IMR-90 (cell line): ENCODE measurements at regions not wholly inside any gene's neighbourhood (a gene's known extent, or its start where the extent isn't known, plus 50 kb on each side); places are given as distances from the start of the nearest gene placed in this dataset.
A peak's percentile ranks its signal among the peaks of the same experiment; 100 is the strongest.

ENCODE experiments used
- ATAC-seq: fragments of 200-7000 bp; cut with Tn5 transposase; 2 replicates; pipeline ENCODE4 v1.9.1; 2020; ENCODE audit warnings: low read depth, mild to moderate bottlenecking, moderate library complexity
- BruUV-seq: library from RNA; stranded (reverse); fragments of 400-500 nt; replicated peaks from 2 replicates; lab custom pipeline; 2021; lab: Mats Ljungman, UMichigan
- CTCF ChIA-PET: fragments of 300-600 bp; formaldehyde crosslinking; extraction: SDS; loops from one replicate; lab custom pipeline; 2021; ENCODE audit warnings: antibody characterized with exemption; lab: Yijun Ruan, JAX
- POLR2A ChIA-PET: fragments of 300-600 bp; sonication (Branson Sonifier 250); formaldehyde crosslinking; loops from one replicate; lab custom pipeline; 2022; ENCODE audit warnings: antibody characterized with exemption; ENCODE audit not compliant: unreplicated experiment; lab: Charles Lee
- DNase-seq: peaks from one replicate; pipeline ENCODE4 v3.0.0; 2013
- H2AFZ ChIP-seq: replicated peaks from 2 replicates; pipeline ENCODE3; 2013; ENCODE audit warnings: low read length, mild to moderate bottlenecking; ENCODE audit not compliant: poor library complexity
- H2AK5ac ChIP-seq: 2 replicates; pipeline ENCODE4 v1.6.1; 2013; ENCODE audit warnings: low read depth, low read length, inconsistent platforms
- H2AK9ac ChIP-seq: replicated peaks from 2 replicates; pipeline ENCODE3; 2013; ENCODE audit warnings: mild to moderate bottlenecking, low read depth, low read length, moderate library complexity; ENCODE audit not compliant: poor library complexity
- H2BK120ac ChIP-seq: 2 replicates; pipeline ENCODE4 v1.6.1; 2013; ENCODE audit warnings: low read depth, low read length, inconsistent platforms
- H2BK15ac ChIP-seq: 3 replicates; pipeline ENCODE4 v1.6.1; 2013; ENCODE audit warnings: low read depth, low read length, inconsistent platforms
- H2BK20ac ChIP-seq: 2 replicates; pipeline ENCODE4 v1.6.1; 2013; ENCODE audit warnings: low read depth, mild to moderate bottlenecking, inconsistent platforms, low read length, moderate library complexity
- H2BK5ac ChIP-seq: 2 replicates; pipeline ENCODE4 v1.6.1; 2013; ENCODE audit warnings: mild to moderate bottlenecking, low read depth, low read length, inconsistent platforms; ENCODE audit not compliant: poor library complexity, severe bottlenecking
- H3K14ac ChIP-seq: replicated peaks from 2 replicates; pipeline ENCODE4 v1.6.1; 2013; ENCODE audit warnings: low read depth, low read length, inconsistent platforms
- H3K18ac ChIP-seq: 2 replicates; pipeline ENCODE4 v1.6.1; 2013; ENCODE audit warnings: low read depth, low read length, control low read depth
- H3K23ac ChIP-seq: 2 replicates; pipeline ENCODE4 v1.6.1; 2013; ENCODE audit warnings: low read depth, low read length, inconsistent platforms
- H3K27ac ChIP-seq: 2 replicates; pipeline ENCODE4 v1.5.1; 2013; ENCODE audit warnings: mild to moderate bottlenecking, control low read depth, low read length; ENCODE audit not compliant: insufficient read depth
- H3K27me3 ChIP-seq: 2 replicates; pipeline ENCODE4 v1.6.1; 2013; ENCODE audit warnings: low read length; ENCODE audit not compliant: control insufficient read depth, insufficient read depth
- H3K36me3 ChIP-seq: 2 replicates; pipeline ENCODE4 v1.6.1; 2013; ENCODE audit warnings: low read length, mixed read lengths; ENCODE audit not compliant: control insufficient read depth, insufficient read depth
- H3K4ac ChIP-seq: 2 replicates; pipeline ENCODE4 v1.6.1; 2013; ENCODE audit warnings: low read depth, low read length, inconsistent platforms
- H3K4me1 ChIP-seq: 2 replicates; pipeline ENCODE4 v1.6.1; 2013; ENCODE audit warnings: low read length, mixed read lengths; ENCODE audit not compliant: control insufficient read depth, insufficient read depth
- H3K4me2 ChIP-seq: 2 replicates; pipeline ENCODE4 v1.6.1; 2013; ENCODE audit warnings: low read depth, mild to moderate bottlenecking, control low read depth, low read length, moderate library complexity
- H3K4me3 ChIP-seq: 2 replicates; pipeline ENCODE4 v1.5.1; 2013; ENCODE audit warnings: low read depth, mild to moderate bottlenecking, control low read depth, low read length, moderate library complexity; ENCODE audit not compliant: insufficient read depth
- H3K56ac ChIP-seq: 2 replicates; pipeline ENCODE4 v1.6.1; 2013; ENCODE audit warnings: low read length, inconsistent platforms; ENCODE audit not compliant: insufficient read depth; ENCODE audit errors: extremely low read depth
- H3K79me1 ChIP-seq, 2 experiments: 2 replicates each; pipeline ENCODE4 v1.6.1; 2013; ENCODE audit warnings: low read length in 2 of 2, inconsistent platforms in 1 of 2, low read depth in 1 of 2
- H3K9ac ChIP-seq: 2 replicates; pipeline ENCODE4 v1.6.1; 2013; ENCODE audit warnings: low read depth, low read length, control low read depth
- H3K9me1 ChIP-seq: 2 replicates; pipeline ENCODE4 v1.6.1; 2013; ENCODE audit warnings: low read length, inconsistent platforms; ENCODE audit not compliant: insufficient read depth
- H3K9me3 ChIP-seq: 2 replicates; pipeline ENCODE4 v1.6.1; 2013; ENCODE audit warnings: low read length; ENCODE audit not compliant: control insufficient read depth, insufficient read depth
- H4K20me1 ChIP-seq: 2 replicates; pipeline ENCODE4 v1.6.1; 2013; ENCODE audit warnings: low read length, inconsistent platforms; ENCODE audit not compliant: insufficient read depth
- H4K5ac ChIP-seq: 2 replicates; pipeline ENCODE4 v1.6.1; 2013; ENCODE audit warnings: mild to moderate bottlenecking, low read depth, low read length, control low read depth
- H4K8ac ChIP-seq, 2 experiments: 2 replicates each; pipeline ENCODE4 v1.6.1; 2013; ENCODE audit warnings: low read depth in 2 of 2, low read length in 2 of 2, control low read depth in 1 of 2, inconsistent platforms in 1 of 2
- H4K91ac ChIP-seq: 2 replicates; pipeline ENCODE4 v1.6.1; 2013; ENCODE audit warnings: low read depth, low read length, inconsistent platforms; ENCODE audit not compliant: insufficient read depth
- BHLHE40 ChIP-seq: fragments of 150-350 bp; IDR thresholded peaks from 2 replicates; pipeline ENCODE4 v1.6.1; 2016; ENCODE audit warnings: mild to moderate bottlenecking, low read depth, low read length
- CEBPB ChIP-seq: IDR thresholded peaks from 2 replicates; pipeline ENCODE4 v1.6.1; 2012; ENCODE audit warnings: low read depth, low read length, improper control_type of control experiment
- CHD1 ChIP-seq: IDR thresholded peaks from 2 replicates; pipeline ENCODE4 v1.6.1; 2012; ENCODE audit warnings: low read depth, low read length, improper control_type of control experiment
- FOS ChIP-seq: fragments of 150-350 bp; IDR thresholded peaks from 2 replicates; pipeline ENCODE4 v1.6.1; 2016; ENCODE audit warnings: low read depth, low read length
- MAFK ChIP-seq: IDR thresholded peaks from 2 replicates; pipeline ENCODE4 v1.6.1; 2012; ENCODE audit warnings: low read depth, low read length, improper control_type of control experiment
- MAZ ChIP-seq: IDR thresholded peaks from 2 replicates; pipeline ENCODE4 v1.6.1; 2012; ENCODE audit warnings: low read depth, mild to moderate bottlenecking, low read length, improper control_type of control experiment, moderate library complexity, borderline replicate concordance
- NFE2L2 ChIP-seq: fragments of 150-350 bp; IDR thresholded peaks from 2 replicates; pipeline ENCODE4 v1.6.1; 2016; ENCODE audit warnings: low read depth, mild to moderate bottlenecking, low read length
- RAD21 ChIP-seq: IDR thresholded peaks from 2 replicates; pipeline ENCODE4 v1.6.1; 2012; ENCODE audit warnings: low read length, improper control_type of control experiment
- RCOR1 ChIP-seq: IDR thresholded peaks from 2 replicates; pipeline ENCODE4 v1.6.1; 2012; ENCODE audit warnings: mild to moderate bottlenecking, low read length, improper control_type of control experiment; ENCODE audit not compliant: insufficient replicate concordance
- RFX5 ChIP-seq: IDR thresholded peaks from 2 replicates; pipeline ENCODE4 v1.8.0; 2012; ENCODE audit warnings: low read depth, mild to moderate bottlenecking, low read length, moderate library complexity
- SMC3 ChIP-seq: fragments of 150-350 bp; IDR thresholded peaks from 2 replicates; pipeline ENCODE4 v1.6.1; 2016; ENCODE audit warnings: low read depth, mild to moderate bottlenecking, antibody characterized with exemption, low read length, moderate library complexity
- WGBS, 2 experiments: methylation state at CpG; one replicate each; pipeline versions ENCODE4 v1.1.5 to v1.1.7; 2013; ENCODE audit warnings: missing lambda C conversion rate in 2 of 2; ENCODE audit not compliant: insufficient read length in 1 of 2; ENCODE audit errors: extremely low coverage in 2 of 2; 5-methylcytosine and 5-hydroxymethylcytosine counted together
- dilution Hi-C: fragments of 300-500 bp; cut with HindIII; formaldehyde crosslinking; loops from one replicate; pipeline ENCODE4 v1.14.3; 2018; ENCODE audit warnings: low sequenced_read_pairs; ENCODE audit not compliant: unreplicated experiment
- in situ Hi-C: fragments of 300-500 bp; cut with MboI; formaldehyde crosslinking; loops from 3 replicates; pipeline ENCODE4 v1.14.3; 2019; ENCODE audit warnings: low sequenced_read_pairs, inconsistent platforms, mixed read lengths
- intact Hi-C: fragments of 100-400 bp; cut with micrococcal nuclease; formaldehyde crosslinking; loops from 2 replicates; pipeline ENCODE4 v1.10.0; 2022
- TF ChIP-seq, protein P1 (sequence below): fragments of 150-350 bp; IDR thresholded peaks from 2 replicates; pipeline ENCODE4 v1.6.1; 2016; ENCODE audit warnings: low read depth, mild to moderate bottlenecking, low read length, moderate library complexity, borderline replicate concordance

DNA sequence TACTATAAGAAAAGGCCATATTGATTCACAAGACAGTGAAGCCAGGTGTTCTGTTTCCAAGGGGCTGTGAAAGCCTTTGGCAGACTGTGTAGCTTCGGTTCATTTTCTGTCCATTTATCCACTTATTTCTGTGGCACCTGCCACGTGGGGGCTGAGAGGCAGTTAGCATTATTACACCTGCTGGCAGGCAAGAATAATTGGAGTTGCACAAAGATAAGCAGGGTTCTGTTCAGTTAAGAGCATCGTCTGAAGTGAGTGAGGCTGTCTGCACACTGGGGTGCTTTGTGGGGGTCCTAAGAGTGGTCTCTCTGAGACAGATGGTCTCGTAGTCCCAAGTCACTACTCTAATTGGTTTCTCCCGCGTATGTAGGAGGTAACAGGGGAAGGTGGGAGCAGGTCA is 60.6 kb upstream of the CCN6 start:
- Histone ChIP-seq H3K79me1 (no peaks in the 10 kb centered on the region), H3K18ac (no peak overlapping the region), H2AK5ac (peak overlapping the region; percentile 38; the same call in 1 of the 2 replicates), H3K27ac (no peak overlapping the region), H3K23ac (no peak overlapping the region), H4K8ac (no peak overlapping the region), H3K4ac (peak overlapping the region; percentile 13; the same call in 1 of the 2 replicates), H2AFZ (no peak overlapping the region), H4K5ac (no peak overlapping the region), H3K27me3 (no peaks in the 10 kb centered on the region), H3K36me3 (no peaks in the 10 kb centered on the region), H4K91ac (no peak overlapping the region), H3K4me3 (no peak overlapping the region), H3K4me1 (no peaks in the 10 kb centered on the region), H2BK5ac (no peak overlapping the region), H3K9me3 (no peaks in the 10 kb centered on the region), H3K9me1 (no peaks in the 10 kb centered on the region), H3K4me2 (no peak overlapping the region), H3K14ac (no peak overlapping the region), H2BK15ac (no peak overlapping the region), H4K20me1 (no peaks in the 10 kb centered on the region), H3K56ac (no peak overlapping the region), H2BK20ac (no peak overlapping the region), H2BK120ac (no peak overlapping the region), H2AK9ac (peak overlapping the region; percentile 44), H3K9ac (no peak overlapping the region)
- DNase-seq (no peak), ATAC-seq (no peak)
- POLR2A ChIA-PET: no interaction called here
- no TSS peak for BruUV-seq
- no CpG with 5 or more reads among the region's 6 CpGs for WGBS, 2 experiments
- CTCF ChIA-PET: no interaction called here
- in situ Hi-C loops: no loop called here
- intact Hi-C loops: no loop called here
- dilution Hi-C loops: no loop called here
- TF ChIP-seq RFX5 (no peak), RCOR1 (no peak), MAZ (no peak), BHLHE40 (no peak), MAFK (no peak), RAD21 (no peak), SMC3 (no peak), CHD1 (no peak), NFE2L2 (no peak), FOS (no peak), CEBPB (no peak)
- TF ChIP-seq, protein P1, sequence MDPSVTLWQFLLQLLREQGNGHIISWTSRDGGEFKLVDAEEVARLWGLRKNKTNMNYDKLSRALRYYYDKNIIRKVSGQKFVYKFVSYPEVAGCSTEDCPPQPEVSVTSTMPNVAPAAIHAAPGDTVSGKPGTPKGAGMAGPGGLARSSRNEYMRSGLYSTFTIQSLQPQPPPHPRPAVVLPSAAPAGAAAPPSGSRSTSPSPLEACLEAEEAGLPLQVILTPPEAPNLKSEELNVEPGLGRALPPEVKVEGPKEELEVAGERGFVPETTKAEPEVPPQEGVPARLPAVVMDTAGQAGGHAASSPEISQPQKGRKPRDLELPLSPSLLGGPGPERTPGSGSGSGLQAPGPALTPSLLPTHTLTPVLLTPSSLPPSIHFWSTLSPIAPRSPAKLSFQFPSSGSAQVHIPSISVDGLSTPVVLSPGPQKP: no peak
